ENCODE measurements at regions not wholly inside any gene's neighbourhood (a gene's known extent, or its start where the extent isn't known, plus 50 kb on each side); places are given as distances from the start of the nearest gene placed in this dataset.
A peak's percentile ranks its signal among the peaks of the same experiment; 100 is the strongest.

GRCh38 chr17:13940858-13941665 is 128.2 kb upstream of the COX10 start:
- peak; percentile 70 for DNase-seq

DNA sequence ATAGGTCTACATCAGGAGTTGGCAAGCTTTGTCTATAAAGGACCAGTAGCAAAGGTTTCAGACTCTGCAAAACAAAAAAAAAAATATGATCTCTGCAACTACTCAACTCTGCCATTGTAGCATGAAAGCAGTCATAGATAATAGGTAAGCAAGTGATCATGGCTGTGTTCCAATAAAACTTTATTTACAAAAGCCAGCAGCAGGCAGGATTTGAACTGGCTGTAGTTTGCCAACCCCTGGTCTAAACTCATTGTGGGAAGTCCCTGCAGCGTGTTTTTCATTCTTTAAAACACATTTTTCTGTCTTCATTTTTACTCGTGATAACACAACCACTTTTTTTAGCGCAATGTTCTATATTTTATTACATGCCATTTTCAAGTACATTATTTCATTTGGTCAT is 127.5 kb upstream of the COX10 start:
- no peak for DNase-seq

GRCh38 chr17:13943909-13944308 is 125.4 kb upstream of the COX10 start:
- no peak for DNase-seq

GRCh38 chr17:13947499-13947898 is 121.8 kb upstream of the COX10 start:
- DNase-seq, result no peak

DNA sequence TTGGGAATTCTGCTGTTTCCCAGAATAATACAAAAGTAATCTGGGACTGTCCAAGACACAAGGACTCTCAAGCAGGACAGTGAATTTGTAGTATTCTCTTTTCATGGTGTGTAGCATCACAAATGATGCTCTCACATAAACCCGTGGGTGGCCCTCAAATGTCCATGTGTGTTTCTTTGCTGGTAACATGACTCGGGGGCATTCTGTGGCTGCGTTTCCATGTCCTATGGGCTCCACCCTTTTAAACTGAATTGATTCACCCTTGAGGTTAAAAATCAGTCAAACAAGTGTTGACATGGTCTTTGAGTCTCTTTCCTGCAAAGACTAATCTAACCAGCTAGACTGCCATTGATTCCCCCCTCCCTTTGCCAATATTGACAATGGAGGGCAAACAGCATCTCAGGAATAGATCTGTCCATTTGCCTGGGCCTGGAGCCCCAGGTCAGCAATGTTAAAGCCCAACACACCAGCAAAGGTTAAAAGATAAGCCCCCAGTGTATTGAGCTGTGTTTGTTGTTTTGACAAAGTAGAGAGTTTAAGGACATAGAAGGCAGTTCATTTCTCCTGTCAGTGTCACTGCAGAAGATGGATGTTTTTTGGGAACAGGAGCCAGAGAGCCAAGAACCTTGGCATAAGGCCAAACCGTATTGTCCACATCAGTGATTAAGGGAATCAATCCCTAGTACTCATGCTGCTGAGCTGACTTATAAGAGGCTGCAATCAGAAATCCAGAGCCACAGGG is 117.1 kb upstream of the COX10 start:
- no peak for DNase-seq

DNA sequence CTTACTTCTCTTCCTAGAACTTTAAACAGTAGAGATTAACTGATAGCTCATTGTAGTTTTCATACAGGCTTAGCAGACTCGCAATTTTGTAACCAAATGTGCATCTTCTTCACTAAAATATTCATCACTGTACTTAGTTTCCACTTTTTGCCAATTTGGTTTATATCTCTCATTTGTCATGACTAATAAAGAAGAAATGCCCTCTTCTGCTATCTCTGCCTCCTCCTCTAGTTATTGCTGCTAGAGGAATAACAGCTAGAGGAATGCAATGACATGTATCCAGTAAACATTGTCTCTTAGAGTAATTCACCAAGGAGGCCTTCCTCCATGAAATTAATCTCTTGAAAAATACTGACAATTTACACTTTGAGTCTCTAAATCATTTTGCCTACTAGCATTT is 115.5 kb upstream of the COX10 start:
- peak; percentile 60 for DNase-seq

- no peak for DNase-seq
Measured at GRCh38 chr17:13957636-13958035, 111.7 kb upstream of the COX10 start.

DNA sequence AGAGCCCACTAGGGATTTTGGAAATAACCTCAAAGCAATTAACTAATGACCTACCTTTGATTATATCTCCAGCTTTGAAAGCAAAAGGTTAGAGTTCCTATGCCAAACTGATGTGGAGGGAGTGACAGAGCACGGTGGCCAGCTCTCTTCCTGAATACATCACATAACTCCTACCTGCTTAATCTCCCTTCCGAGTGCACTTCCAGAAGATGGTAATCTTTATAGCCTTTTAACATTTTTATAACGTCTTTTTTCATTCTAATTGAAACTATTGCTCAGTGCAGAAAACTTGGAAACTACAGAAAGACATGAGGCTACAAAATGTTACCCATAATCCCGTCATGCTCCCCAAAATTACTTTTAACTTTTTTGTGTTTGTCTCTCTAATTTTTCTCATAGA is 110.5 kb upstream of the COX10 start:
- no peak for DNase-seq

DNA sequence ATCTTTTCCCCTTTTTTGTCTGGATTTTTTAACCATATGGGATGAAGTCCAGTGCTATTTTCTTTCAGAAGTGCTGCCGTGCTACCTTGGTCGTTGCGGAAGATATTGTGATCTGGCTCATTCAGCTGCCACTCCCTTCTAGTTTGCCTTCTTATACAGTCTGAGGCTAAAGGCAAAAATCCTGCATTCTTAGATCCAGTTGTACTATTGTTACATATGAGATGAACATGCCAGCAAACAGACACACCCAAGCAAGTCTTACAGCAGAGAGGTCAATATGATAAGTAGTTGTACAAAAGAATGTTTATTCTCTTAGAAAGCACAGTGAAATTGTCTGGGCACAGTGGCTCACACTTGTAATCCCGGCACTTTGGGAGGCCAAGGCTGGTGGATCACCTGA is 108.0 kb upstream of the COX10 start:
- no peak for DNase-seq

- no peak for DNase-seq
Measured at GRCh38 chr17:13962716-13963240, 106.5 kb upstream of the COX10 start.

DNA sequence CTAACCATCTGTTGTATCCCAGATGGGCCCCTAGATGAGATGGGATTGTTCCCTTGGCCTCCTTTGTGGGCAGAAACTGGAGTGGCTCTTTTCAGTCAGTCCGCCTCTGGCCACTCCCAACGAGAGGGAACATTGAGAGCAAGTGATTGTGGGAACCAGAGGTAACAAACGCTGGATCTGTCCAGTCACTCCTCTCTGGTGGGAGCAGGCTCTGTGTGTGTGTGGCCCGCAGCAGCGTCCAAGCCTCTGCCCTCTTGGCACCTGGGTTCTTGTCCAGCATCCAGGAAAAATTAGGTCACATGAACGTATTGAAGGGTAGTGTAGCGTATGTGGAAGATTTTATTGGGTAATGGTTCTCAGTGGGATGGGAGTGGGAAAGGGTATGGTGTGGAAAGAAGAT is 101.9 kb upstream of the COX10 start:
- no peak for DNase-seq

- DNase-seq, result no peak
Measured at GRCh38 chr17:13970531-13970930, 98.8 kb upstream of the COX10 start.

- no peak for DNase-seq
Measured at GRCh38 chr17:13973960-13974651, 95.2 kb upstream of the COX10 start.

DNA sequence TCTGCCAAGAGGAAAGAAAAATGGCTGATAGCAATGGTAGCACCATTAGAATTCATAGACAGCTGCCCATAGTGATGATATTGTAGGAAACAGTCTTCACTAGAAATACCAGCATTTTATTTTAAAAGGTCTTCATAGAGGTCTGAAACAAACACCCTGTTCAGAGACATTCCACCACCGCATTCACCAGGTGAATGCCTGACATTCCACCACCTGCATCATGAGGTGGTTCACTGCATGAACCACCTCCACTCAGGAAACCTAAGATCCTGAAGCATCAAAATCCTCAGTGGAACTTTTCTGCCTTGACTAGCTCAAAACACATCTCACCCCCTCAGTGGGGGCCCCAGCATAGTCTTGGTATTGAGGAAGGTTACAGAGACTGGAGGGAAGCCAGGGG is 91.5 kb upstream of the COX10 start:
- no peak for DNase-seq

GRCh38 chr17:13978478-13978877 is 90.8 kb upstream of the COX10 start:
- no peak for DNase-seq

DNA sequence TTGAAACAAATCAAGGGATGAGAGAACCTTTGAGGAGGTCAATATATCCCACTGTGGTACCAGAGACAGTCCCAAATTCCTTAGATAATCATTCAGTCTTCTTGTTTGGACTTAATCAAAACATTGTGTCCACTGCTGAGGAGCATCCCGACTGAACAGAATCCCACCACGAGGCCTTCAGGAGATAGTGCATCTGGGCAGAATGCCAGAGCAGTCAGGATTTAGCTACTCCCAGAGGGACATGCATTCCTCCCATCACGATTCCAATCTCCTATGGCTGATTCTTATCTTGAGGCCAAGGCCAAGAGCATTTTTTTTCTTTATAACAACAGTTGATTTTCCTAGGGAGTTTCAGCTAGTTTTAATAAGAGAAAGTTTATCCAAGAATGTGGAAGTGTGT is 87.4 kb upstream of the COX10 start:
- DNase-seq, result no peak

GRCh38 chr17:13984956-13985355 is 84.3 kb upstream of the COX10 start:
- DNase-seq, result no peak

- no peak for DNase-seq
Measured at GRCh38 chr17:13986855-13987254, 82.4 kb upstream of the COX10 start.

- DNase-seq, result no peak
Measured at GRCh38 chr17:13989138-13989537, 80.2 kb upstream of the COX10 start.

DNA sequence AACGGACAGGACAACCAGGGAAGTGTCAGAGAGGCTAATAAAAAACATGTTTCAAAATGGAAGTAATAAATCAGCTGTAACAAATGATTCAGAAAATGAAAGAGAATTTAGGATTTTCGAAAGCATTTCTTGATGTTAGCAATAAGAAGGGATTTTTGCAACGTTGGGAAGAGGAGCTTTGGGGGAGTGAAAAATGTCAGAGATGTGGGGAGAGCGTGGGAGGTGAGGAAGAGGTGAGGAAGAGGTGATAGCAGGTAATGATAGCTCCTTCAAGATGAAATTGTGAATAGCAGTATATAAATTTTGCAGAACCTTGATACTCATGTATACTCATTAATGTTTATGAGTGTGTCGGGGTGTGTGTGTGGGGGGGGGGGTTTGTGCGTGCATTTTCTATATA is 76.2 kb upstream of the COX10 start:
- no peak for DNase-seq

GRCh38 chr17:13994050-13994449 is 75.3 kb upstream of the COX10 start:
- no peak for DNase-seq

DNA sequence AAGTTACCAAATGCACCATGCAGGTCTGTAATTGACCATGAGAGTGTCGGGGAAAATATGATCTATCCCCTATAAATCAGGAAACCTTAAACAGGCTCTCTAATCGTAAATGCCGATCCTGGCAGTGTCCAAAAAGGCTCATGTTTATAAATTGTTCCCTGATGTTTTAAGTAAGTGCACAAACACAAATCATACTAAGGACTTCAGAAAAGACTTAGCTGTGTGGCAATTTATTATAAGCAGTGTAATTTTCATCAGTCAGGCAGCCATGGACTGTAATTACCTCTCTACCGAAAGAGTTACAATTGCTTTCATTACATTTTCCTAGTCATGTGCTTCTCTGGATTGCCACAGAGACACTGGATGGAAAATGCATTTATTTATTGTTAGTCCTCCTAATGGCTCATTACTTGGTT is 73.4 kb upstream of the COX10 start:
- DNase-seq, result no peak

- DNase-seq, result no peak
Measured at GRCh38 chr17:13996276-13996675, 73.0 kb upstream of the COX10 start.

GRCh38 chr17:13996748-13997147 is 72.6 kb upstream of the COX10 start:
- no peak for DNase-seq

All from NCI-H226 (cell line).